GM10266 (cell line): ENCODE measurements at regions not wholly inside any gene's neighbourhood (a gene's known extent, or its start where the extent isn't known, plus 50 kb on each side); places are given as distances from the start of the nearest gene placed in this dataset.

Experiments
- DNase-seq: peaks from one replicate; pipeline ENCODE4 v3.0.0; 2012; ENCODE audit errors: extremely low spot score
- CTCF ChIP-seq: IDR thresholded peaks from 2 replicates; pipeline ENCODE4 v1.5.1; 2012; ENCODE audit warnings: mild to moderate bottlenecking, low read depth; ENCODE audit not compliant: control insufficient read depth, insufficient read depth; ENCODE audit errors: missing control alignments

- no peak for TF ChIP-seq CTCF
- DNase-seq, result no peak
These were observed 562.6 kb upstream of the DPPA4 start for GRCh38 chr3:109899925-109900324.

GRCh38 chr3:109900783-109901182 lies 563.4 kb upstream of the DPPA4 start:
- DNase-seq, result no peak
- no peak for TF ChIP-seq CTCF

GRCh38 chr3:109902549-109902948 lies 565.2 kb upstream of the DPPA4 start:
- TF ChIP-seq CTCF, result no peak
- DNase-seq, result no peak

GRCh38 chr3:109903100-109903499 lies 565.8 kb upstream of the DPPA4 start:
- TF ChIP-seq CTCF, result no peak

GRCh38 chr3:109910772-109911171 lies 573.4 kb upstream of the DPPA4 start:
- no peak for DNase-seq

More at GRCh38 chr3:109903100-109903499, 565.8 kb upstream of the DPPA4 start:
- no peak for DNase-seq

GRCh38 chr3:109918740-109919139 lies 581.4 kb upstream of the DPPA4 start:
- no peak for TF ChIP-seq CTCF
- DNase-seq, result no peak

More at GRCh38 chr3:109910772-109911171, 573.4 kb upstream of the DPPA4 start:
- no peak for TF ChIP-seq CTCF

- DNase-seq, result no peak
- TF ChIP-seq CTCF, result no peak
These were observed 583.4 kb upstream of the DPPA4 start for GRCh38 chr3:109920749-109921148.
